ENCODE measurements at regions not wholly inside any gene's neighbourhood (a gene's known extent, or its start where the extent isn't known, plus 50 kb on each side); places are given as distances from the start of the nearest gene placed in this dataset.

GRCh38 chr4:116860891-116861290 lies 224.5 kb downstream of the TRAM1L1 start:
- Histone ChIP-seq H3K79me1 (ENCODE audit: insufficient read depth, low read depth, low read length, poor library complexity, severe bottlenecking) (no peaks in the 10 kb centered on the region), H3K23ac (ENCODE audit: insufficient read length, low read depth, low read length) (no peak overlapping the region), H3K79me2 (ENCODE audit: insufficient read depth, low read length) (no peaks in the 10 kb centered on the region), H3T11ph (ENCODE audit: low read length) (no peak overlapping the region), H2AK5ac (ENCODE audit: insufficient read length, low read length) (no peak overlapping the region), H3K14ac (ENCODE audit: insufficient read depth, low read length) (no peak overlapping the region), H2BK15ac (ENCODE audit: low read depth, low read length) (no peak overlapping the region), H2AFZ (ENCODE audit: low read length) (no peak overlapping the region), H2BK120ac (ENCODE audit: low read depth, low read length, poor library complexity, severe bottlenecking) (no peak overlapping the region), H2BK20ac (ENCODE audit: low read depth, low read length, poor library complexity, severe bottlenecking) (no peak overlapping the region), H4K20me1 (ENCODE audit: control insufficient read depth, insufficient read depth, insufficient read length) (no peaks in the 10 kb centered on the region), H2BK12ac (ENCODE audit: insufficient read length, low read depth, low read length) (no peak overlapping the region), H3K18ac (ENCODE audit: insufficient read length, low read depth, low read length) (no peak overlapping the region), H3K4me2 (ENCODE audit: insufficient read depth, insufficient read length, low read length) (no peak overlapping the region), H4K5ac (ENCODE audit: insufficient read length, low read depth, low read length) (no peak overlapping the region), H3K27ac (ENCODE audit: insufficient read length, low read depth, low read length) (no peak overlapping the region), H3K9ac (ENCODE audit: extremely low read depth, insufficient read length, low read length) (no peak overlapping the region), H4K8ac (replicated peaks; ENCODE audit: insufficient read length, low read depth, low read length) (no peak overlapping the region), H3K23me2 (ENCODE audit: insufficient read length, low read depth, low read length, poor library complexity, severe bottlenecking) (no peaks in the 10 kb centered on the region), H3K56ac (ENCODE audit: insufficient read length, low read depth, low read length) (no peak overlapping the region), H3K4ac (ENCODE audit: low read depth, low read length) (no peak overlapping the region), H2BK5ac (ENCODE audit: insufficient read length, low read length) (no peak overlapping the region), H4K91ac (ENCODE audit: insufficient read length, low read depth, low read length) (no peak overlapping the region), H3K4me1 (ENCODE audit: insufficient read depth, low read length) (no peaks in the 10 kb centered on the region), H3K9me3 (ENCODE audit: control insufficient read depth, low read depth, low read length) (no peaks in the 10 kb centered on the region), H3K27me3 (ENCODE audit: insufficient read depth, low read length) (no peaks in the 10 kb centered on the region)
- Mint-ChIP-seq H3K4me3 (no peak overlapping the region), H3K27ac (no peak overlapping the region), H3K36me3 (ENCODE audit: insufficient read depth in 1 of 3, low read depth in 3 of 3) (no peaks in the 10 kb centered on the region), H3K27me3 (ENCODE audit: low read depth) (no peaks in the 10 kb centered on the region), H3K9me3 (no peaks in the 10 kb centered on the region), H3K4me1 (no peaks in the 10 kb centered on the region)
- TF ChIP-seq CTCF (conservative IDR thresholded peaks at IDR 0.05): no peak
- no CpG with 5 or more reads among the region's 1 CpG for WGBS (ENCODE audit: extremely low coverage, insufficient read length, low lambda C conversion rate)
- DNase-seq: no peak
